Mesendoderm (in vitro differentiated cells): ENCODE measurements at regions not wholly inside any gene's neighbourhood (a gene's known extent, or its start where the extent isn't known, plus 50 kb on each side); places are given as distances from the start of the nearest gene placed in this dataset.

ENCODE experiments used
- DNase-seq: peaks from one replicate; pipeline ENCODE4 v3.0.0; 2013
- H2AK5ac ChIP-seq: 2 replicates; pipeline ENCODE4 v1.6.1; 2013; ENCODE audit warnings: low read length, inconsistent platforms
- H2BK120ac ChIP-seq: 2 replicates; pipeline ENCODE4 v1.6.1; 2013; ENCODE audit warnings: low read depth, mild to moderate bottlenecking, low read length, moderate library complexity, mixed read lengths
- H2BK15ac ChIP-seq: replicated peaks from 2 replicates; pipeline ENCODE4 v1.6.1; 2013; ENCODE audit warnings: low read depth, mild to moderate bottlenecking, moderate library complexity
- H2BK5ac ChIP-seq: 2 replicates; pipeline ENCODE4 v1.6.1; 2013; ENCODE audit warnings: low read length, inconsistent platforms
- H3K18ac ChIP-seq: 2 replicates; pipeline ENCODE4 v1.6.1; 2013; ENCODE audit warnings: mild to moderate bottlenecking, low read length, mixed read lengths
- H3K23ac ChIP-seq: one replicate; pipeline ENCODE4 v1.6.1; 2013; ENCODE audit warnings: low read length
- H3K27ac ChIP-seq: 2 replicates; pipeline ENCODE4 v1.5.1; 2013; ENCODE audit warnings: low read depth, mild to moderate bottlenecking, inconsistent platforms, low read length, moderate library complexity
- H3K27me3 ChIP-seq: 2 replicates; pipeline ENCODE4 v1.6.1; 2013; ENCODE audit warnings: low read length, control low read depth, mild to moderate bottlenecking, inconsistent platforms; ENCODE audit not compliant: insufficient read depth, poor library complexity
- H3K36me3 ChIP-seq: 2 replicates; pipeline ENCODE4 v1.6.1; 2013; ENCODE audit warnings: low read length, inconsistent platforms; ENCODE audit not compliant: control insufficient read depth, insufficient read depth
- H3K4ac ChIP-seq: one replicate; pipeline ENCODE4 v1.6.1; 2013; ENCODE audit warnings: low read depth, mild to moderate bottlenecking, low read length, moderate library complexity
- H3K4me1 ChIP-seq: 2 replicates; pipeline ENCODE4 v1.6.1; 2013; ENCODE audit warnings: low read depth, low read length, inconsistent platforms; ENCODE audit not compliant: control insufficient read depth
- H3K4me2 ChIP-seq: 2 replicates; pipeline ENCODE4 v1.6.1; 2013; ENCODE audit warnings: low read length
- H3K4me3 ChIP-seq: 2 replicates; pipeline ENCODE4 v1.5.1; 2013; ENCODE audit warnings: mild to moderate bottlenecking, low read length
- H3K56ac ChIP-seq: one replicate; pipeline ENCODE4 v1.6.1; 2013; ENCODE audit warnings: low read length
- H3K79me1 ChIP-seq: 2 replicates; pipeline ENCODE4 v1.6.1; 2013; ENCODE audit warnings: low read length, inconsistent platforms
- H3K79me2 ChIP-seq: 2 replicates; pipeline ENCODE4 v1.6.1; 2013; ENCODE audit warnings: mild to moderate bottlenecking, low read length; ENCODE audit not compliant: control insufficient read depth, insufficient read depth
- H3K9ac ChIP-seq: 2 replicates; pipeline ENCODE4 v1.6.1; 2013; ENCODE audit warnings: low read length, inconsistent platforms
- H4K5ac ChIP-seq: one replicate; pipeline ENCODE4 v1.6.1; 2013; ENCODE audit warnings: low read length
- H4K8ac ChIP-seq: one replicate; pipeline ENCODE4 v1.6.1; 2013; ENCODE audit warnings: low read depth, mild to moderate bottlenecking, control low read depth, low read length, moderate library complexity
- WGBS: extraction: QIAGEN DNeasy Blood & Tissue Kit; methylation state at CpG from one replicate; pipeline ENCODE4 v1.1.7; 2013; ENCODE audit warnings: low lambda C conversion rate, missing lambda C conversion rate; ENCODE audit not compliant: insufficient coverage; ENCODE audit errors: extremely low coverage; 5-methylcytosine and 5-hydroxymethylcytosine counted together

DNA sequence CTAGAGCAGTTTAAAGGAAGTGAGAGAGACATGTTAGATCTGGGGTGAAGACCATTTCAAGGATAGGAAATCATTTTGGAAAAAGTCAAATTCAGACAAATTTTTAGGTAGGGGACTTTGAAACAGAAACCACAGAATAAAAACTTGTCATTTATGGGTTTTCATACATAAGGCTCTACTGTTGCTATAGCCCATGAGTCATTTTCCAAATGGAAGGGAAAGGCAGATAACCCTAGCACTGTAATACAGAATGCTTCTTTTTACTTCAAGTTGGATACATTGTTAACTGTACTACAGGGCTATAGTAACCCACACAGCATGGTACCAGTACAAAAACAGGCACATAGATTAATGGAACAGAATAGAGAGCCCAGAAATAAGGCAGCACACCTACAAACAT lies 455.4 kb downstream of the EBF1 start:
- no peaks in the 10 kb centered on the region for H3K27me3 ChIP-seq
- no peak overlapping the region for H3K4me2 ChIP-seq
- no peak overlapping the region for H2BK15ac ChIP-seq
- H3K36me3 ChIP-seq, result no peaks in the 10 kb centered on the region
- no peaks in the 10 kb centered on the region for H3K4me1 ChIP-seq
- no peaks in the 10 kb centered on the region for H3K79me1 ChIP-seq
- no peak overlapping the region for H2BK5ac ChIP-seq
- no peak overlapping the region for H4K8ac ChIP-seq
- no peak overlapping the region for H2AK5ac ChIP-seq
- H4K5ac ChIP-seq, result no peak overlapping the region
- no peaks in the 10 kb centered on the region for H3K79me2 ChIP-seq
- H3K56ac ChIP-seq, result no peak overlapping the region
- H3K18ac ChIP-seq, result no peak overlapping the region
- no peak overlapping the region for H3K27ac ChIP-seq
- no peak overlapping the region for H3K4ac ChIP-seq
- DNase-seq, result no peak
- no peak overlapping the region for H3K9ac ChIP-seq
- H3K23ac ChIP-seq, result no peak overlapping the region
- H3K4me3 ChIP-seq, result no peak overlapping the region
- no peak overlapping the region for H2BK120ac ChIP-seq

DNA sequence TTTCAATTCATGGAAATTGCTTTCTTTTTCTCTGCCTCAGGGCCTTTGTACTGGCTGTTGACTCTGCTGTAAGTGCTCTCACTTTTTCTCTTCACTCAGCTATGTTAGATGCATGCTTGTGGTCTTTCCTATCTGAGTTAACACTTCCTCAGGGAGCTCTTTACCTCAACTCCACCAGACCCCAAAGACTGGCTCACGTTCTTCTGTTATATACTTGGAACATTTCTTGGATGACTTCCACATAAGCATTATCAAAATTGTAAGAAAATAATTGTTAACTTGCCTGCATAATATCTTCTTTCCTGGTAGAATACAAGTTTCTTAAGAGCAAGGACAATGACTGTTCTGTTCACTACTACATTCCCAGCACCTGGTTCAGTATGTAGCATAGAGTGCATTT lies 455.9 kb downstream of the EBF1 start:
- no peak overlapping the region for H2AK5ac ChIP-seq

GRCh38 chr5:158642879-158643278 lies 456.8 kb downstream of the EBF1 start:
- Histone ChIP-seq H3K36me3 (no peaks in the 10 kb centered on the region), H2BK5ac (no peak overlapping the region), H3K79me1 (no peaks in the 10 kb centered on the region), H3K18ac (no peak overlapping the region), H3K79me2 (no peaks in the 10 kb centered on the region), H3K9ac (no peak overlapping the region), H2BK15ac (no peak overlapping the region), H3K4me1 (no peaks in the 10 kb centered on the region), H2AK5ac (no peak overlapping the region), H4K5ac (no peak overlapping the region), H3K23ac (no peak overlapping the region), H4K8ac (no peak overlapping the region), H3K4me2 (no peak overlapping the region), H3K4me3 (no peak overlapping the region), H3K56ac (no peak overlapping the region), H3K27ac (no peak overlapping the region), H3K27me3 (no peaks in the 10 kb centered on the region), H2BK120ac (no peak overlapping the region), H3K4ac (no peak overlapping the region)
- no peak for DNase-seq

More for the DNA sequence above, 455.9 kb downstream of the EBF1 start:
- DNase-seq, result no peak
- H2BK5ac ChIP-seq, result no peak overlapping the region
- no peak overlapping the region for H3K27ac ChIP-seq
- H3K9ac ChIP-seq, result no peak overlapping the region
- no peak overlapping the region for H3K18ac ChIP-seq
- H3K4ac ChIP-seq, result no peak overlapping the region
- no peak overlapping the region for H4K5ac ChIP-seq
- H3K23ac ChIP-seq, result no peak overlapping the region
- H3K27me3 ChIP-seq, result no peaks in the 10 kb centered on the region
- H4K8ac ChIP-seq, result no peak overlapping the region
- H3K4me1 ChIP-seq, result no peaks in the 10 kb centered on the region
- no peak overlapping the region for H3K4me3 ChIP-seq
- no peak overlapping the region for H2BK120ac ChIP-seq
- H3K56ac ChIP-seq, result no peak overlapping the region
- H2BK15ac ChIP-seq, result no peak overlapping the region
- no peaks in the 10 kb centered on the region for H3K79me2 ChIP-seq
- no peak overlapping the region for H3K4me2 ChIP-seq
- no peaks in the 10 kb centered on the region for H3K79me1 ChIP-seq
- no CpG with 5 or more reads among the region's 1 CpG for WGBS
- no peaks in the 10 kb centered on the region for H3K36me3 ChIP-seq

DNA sequence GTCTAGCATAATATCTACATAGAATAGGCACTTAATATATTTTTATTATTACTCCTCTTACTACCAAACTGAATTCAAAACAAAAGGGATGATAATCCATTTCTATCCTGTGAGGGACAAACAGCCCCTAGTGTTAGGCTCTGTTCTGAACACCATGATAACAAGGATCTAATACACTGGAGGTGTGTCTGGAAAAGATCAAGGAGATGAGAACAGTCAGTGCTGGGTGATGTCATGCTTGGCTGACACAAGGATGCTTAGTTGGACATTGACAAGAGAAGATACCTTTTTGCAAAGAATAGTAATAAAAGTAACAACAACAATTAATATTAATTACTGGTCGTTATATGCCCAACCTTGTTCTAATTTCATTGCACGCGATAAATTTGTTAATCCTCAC lies 458.7 kb downstream of the EBF1 start:
- Histone ChIP-seq H3K79me1 (no peaks in the 10 kb centered on the region), H2BK5ac (no peak overlapping the region), H3K4me2 (no peak overlapping the region), H3K27ac (no peak overlapping the region), H3K4ac (no peak overlapping the region), H3K27me3 (no peaks in the 10 kb centered on the region), H3K23ac (no peak overlapping the region), H2BK120ac (no peak overlapping the region), H2AK5ac (no peak overlapping the region), H3K18ac (no peak overlapping the region), H3K4me1 (no peaks in the 10 kb centered on the region), H3K36me3 (no peaks in the 10 kb centered on the region), H3K79me2 (no peaks in the 10 kb centered on the region), H3K4me3 (no peak overlapping the region), H2BK15ac (no peak overlapping the region), H3K9ac (no peak overlapping the region), H3K56ac (no peak overlapping the region), H4K8ac (no peak overlapping the region), H4K5ac (no peak overlapping the region)
- WGBS, result no CpG with 5 or more reads among the region's 3 CpGs
- DNase-seq, result no peak

- no peak overlapping the region for H3K27ac ChIP-seq
These were observed 459.1 kb downstream of the EBF1 start for GRCh38 chr5:158640593-158640980.

GRCh38 chr5:158639881-158640592 lies 459.7 kb downstream of the EBF1 start:
- Histone ChIP-seq H4K5ac (no peak overlapping the region), H3K23ac (no peak overlapping the region), H2BK120ac (no peak overlapping the region), H3K4me3 (no peak overlapping the region), H3K4ac (no peak overlapping the region), H3K79me2 (no peaks in the 10 kb centered on the region), H4K8ac (no peak overlapping the region), H3K9ac (no peak overlapping the region), H2BK15ac (no peak overlapping the region), H3K27ac (no peak overlapping the region), H3K18ac (no peak overlapping the region), H2BK5ac (no peak overlapping the region), H3K36me3 (no peaks in the 10 kb centered on the region), H3K4me2 (no peak overlapping the region), H3K4me1 (no peaks in the 10 kb centered on the region), H3K56ac (no peak overlapping the region), H2AK5ac (no peak overlapping the region), H3K27me3 (no peaks in the 10 kb centered on the region), H3K79me1 (no peaks in the 10 kb centered on the region)
- DNase-seq, result no peak
- no CpG with 5 or more reads among the region's 5 CpGs for WGBS

More at GRCh38 chr5:158640593-158640980, 459.1 kb downstream of the EBF1 start:
- Histone ChIP-seq H3K4me1 (no peaks in the 10 kb centered on the region), H4K8ac (no peak overlapping the region), H2BK120ac (no peak overlapping the region), H2BK15ac (no peak overlapping the region), H3K36me3 (no peaks in the 10 kb centered on the region), H4K5ac (no peak overlapping the region), H3K4me3 (no peak overlapping the region), H3K23ac (no peak overlapping the region), H3K79me1 (no peaks in the 10 kb centered on the region), H3K56ac (no peak overlapping the region), H3K4me2 (no peak overlapping the region), H3K18ac (no peak overlapping the region), H2AK5ac (no peak overlapping the region), H3K9ac (no peak overlapping the region), H2BK5ac (no peak overlapping the region), H3K79me2 (no peaks in the 10 kb centered on the region), H3K4ac (no peak overlapping the region), H3K27me3 (no peaks in the 10 kb centered on the region)
- no peak for DNase-seq
- WGBS, result no CpG with 5 or more reads among the region's 2 CpGs
